CD4-positive, alpha-beta T cell treated with Interleukin-21 for 1 hour (primary cell): ENCODE measurements at regions not wholly inside any gene's neighbourhood (a gene's known extent, or its start where the extent isn't known, plus 50 kb on each side); places are given as distances from the start of the nearest gene placed in this dataset.
"Not testable (repeated sequence)": the region's sequence is repeated elsewhere in the genome, so short reads cannot be mapped to it uniquely, and the experiment has no call there.

ENCODE experiments used
- DNase-seq: peaks from one replicate; pipeline ENCODE4 v3.0.0-alpha.2; 2020

- DNase-seq, result no peak
These were observed 962.2 kb upstream of the PCDH20 start for GRCh38 chr13:62377838-62378237.

- no peak for DNase-seq
These were observed 960.0 kb upstream of the PCDH20 start for GRCh38 chr13:62375653-62376052.

GRCh38 chr13:62371737-62372136 lies 956.1 kb upstream of the PCDH20 start:
- no peak for DNase-seq

GRCh38 chr13:62367971-62368370 lies 952.3 kb upstream of the PCDH20 start:
- DNase-seq, result not testable (repeated sequence)

GRCh38 chr13:62360609-62361008 lies 945.0 kb upstream of the PCDH20 start:
- DNase-seq, result no peak

GRCh38 chr13:62358646-62358932 lies 942.9 kb upstream of the PCDH20 start:
- no peak for DNase-seq

GRCh38 chr13:62357887-62358645 lies 942.4 kb upstream of the PCDH20 start:
- no peak for DNase-seq

- no peak for DNase-seq
These were observed 941.3 kb upstream of the PCDH20 start for GRCh38 chr13:62356977-62357376.

GRCh38 chr13:62337109-62337880 lies 921.6 kb upstream of the PCDH20 start:
- no peak for DNase-seq

GRCh38 chr13:62336507-62336906 lies 920.9 kb upstream of the PCDH20 start:
- no peak for DNase-seq

GRCh38 chr13:62333466-62333865 lies 917.8 kb upstream of the PCDH20 start:
- no peak for DNase-seq

- DNase-seq, result no peak
These were observed 915.7 kb upstream of the PCDH20 start for GRCh38 chr13:62331384-62331783.

- no peak for DNase-seq
These were observed 911.7 kb upstream of the PCDH20 start for GRCh38 chr13:62327367-62327766.

GRCh38 chr13:62324842-62325241 lies 909.2 kb upstream of the PCDH20 start:
- no peak for DNase-seq

GRCh38 chr13:62321895-62322294 lies 906.2 kb upstream of the PCDH20 start:
- DNase-seq, result no peak

GRCh38 chr13:62321139-62321538 lies 905.5 kb upstream of the PCDH20 start:
- no peak for DNase-seq

GRCh38 chr13:62320129-62321108 lies 904.8 kb upstream of the PCDH20 start:
- DNase-seq, result no peak

- DNase-seq, result no peak
These were observed 894.3 kb upstream of the PCDH20 start for GRCh38 chr13:62309904-62310303.

- no peak for DNase-seq
These were observed 890.1 kb upstream of the PCDH20 start for GRCh38 chr13:62305756-62306155.

GRCh38 chr13:62302341-62302740 lies 886.7 kb upstream of the PCDH20 start:
- no peak for DNase-seq

- DNase-seq, result no peak
These were observed 884.3 kb upstream of the PCDH20 start for GRCh38 chr13:62299988-62300387.

- DNase-seq, result no peak
These were observed 881.2 kb upstream of the PCDH20 start for GRCh38 chr13:62296812-62297211.

GRCh38 chr13:62294244-62294643 lies 878.6 kb upstream of the PCDH20 start:
- DNase-seq, result no peak
